H9 (cell line): ENCODE measurements at regions not wholly inside any gene's neighbourhood (a gene's known extent, or its start where the extent isn't known, plus 50 kb on each side); places are given as distances from the start of the nearest gene placed in this dataset.

Source experiments
- DNase-seq: peaks from one replicate; pipeline ENCODE4 v3.0.0-alpha.2; 2017
- H2AFZ ChIP-seq: one replicate; pipeline ENCODE4 v1.6.1; 2013; ENCODE audit warnings: mild to moderate bottlenecking, low read length, control low read depth, moderate library complexity
- H2AK5ac ChIP-seq: 2 replicates; pipeline ENCODE4 v1.6.1; 2013; ENCODE audit warnings: low read length, control low read depth, mixed read lengths; ENCODE audit not compliant: insufficient read length
- H2BK120ac ChIP-seq: one replicate; pipeline ENCODE4 v1.6.1; 2013; ENCODE audit warnings: low read depth, mild to moderate bottlenecking, low read length, control low read depth, inconsistent platforms; ENCODE audit not compliant: poor library complexity, severe bottlenecking
- H2BK12ac ChIP-seq: 2 replicates; pipeline ENCODE4 v1.6.1; 2013; ENCODE audit warnings: low read length, control low read depth, mixed read lengths, low read depth; ENCODE audit not compliant: insufficient read length
- H2BK15ac ChIP-seq: 2 replicates; pipeline ENCODE4 v1.6.1; 2013; ENCODE audit warnings: low read depth, low read length, control low read depth
- H2BK20ac ChIP-seq: one replicate; pipeline ENCODE4 v1.6.1; 2013; ENCODE audit warnings: low read depth, mild to moderate bottlenecking, low read length, control low read depth, inconsistent platforms; ENCODE audit not compliant: poor library complexity, severe bottlenecking
- H2BK5ac ChIP-seq: 2 replicates; pipeline ENCODE4 v1.6.1; 2013; ENCODE audit warnings: low read length, control low read depth, mixed read lengths; ENCODE audit not compliant: insufficient read length
- H3K14ac ChIP-seq: 2 replicates; pipeline ENCODE4 v1.6.1; 2013; ENCODE audit warnings: low read length, control low read depth; ENCODE audit not compliant: insufficient read depth
- H3K18ac ChIP-seq: 2 replicates; pipeline ENCODE4 v1.6.1; 2013; ENCODE audit warnings: low read depth, mild to moderate bottlenecking, mixed read lengths, low read length, control low read depth; ENCODE audit not compliant: insufficient read length
- H3K23ac ChIP-seq: 2 replicates; pipeline ENCODE4 v1.6.1; 2013; ENCODE audit warnings: low read length, control low read depth, mixed read lengths, low read depth; ENCODE audit not compliant: insufficient read length
- H3K23me2 ChIP-seq: 2 replicates; pipeline ENCODE4 v1.6.1; 2013; ENCODE audit warnings: low read depth, mild to moderate bottlenecking, mixed read lengths, low read length, control low read depth; ENCODE audit not compliant: insufficient read length, poor library complexity, severe bottlenecking
- H3K27ac ChIP-seq: 2 replicates; pipeline ENCODE4 v1.5.1; 2013; ENCODE audit warnings: low read length, control low read depth, mixed read lengths, low read depth; ENCODE audit not compliant: insufficient read length
- H3K27me3 ChIP-seq: 2 replicates; pipeline ENCODE4 v1.6.1; 2013; ENCODE audit warnings: low read length, control low read depth, inconsistent platforms; ENCODE audit not compliant: insufficient read depth
- H3K4ac ChIP-seq: 2 replicates; pipeline ENCODE4 v1.6.1; 2013; ENCODE audit warnings: low read depth, mild to moderate bottlenecking, control low read depth, inconsistent platforms, low read length, moderate library complexity
- H3K4me1 ChIP-seq: 2 replicates; pipeline ENCODE4 v1.6.1; 2013; ENCODE audit warnings: low read length, control low read depth, inconsistent platforms; ENCODE audit not compliant: insufficient read depth
- H3K4me2 ChIP-seq: 2 replicates; pipeline ENCODE4 v1.6.1; 2013; ENCODE audit warnings: low read length, control low read depth, mixed read lengths; ENCODE audit not compliant: insufficient read length, insufficient read depth
- H3K56ac ChIP-seq: 2 replicates; pipeline ENCODE4 v1.6.1; 2013; ENCODE audit warnings: low read depth, mild to moderate bottlenecking, mixed read lengths, low read length, control low read depth; ENCODE audit not compliant: insufficient read length
- H3K79me1 ChIP-seq: 2 replicates; pipeline ENCODE4 v1.6.1; 2013; ENCODE audit warnings: low read depth, mild to moderate bottlenecking, moderate library complexity, low read length, control low read depth, inconsistent platforms; ENCODE audit not compliant: insufficient read depth, poor library complexity, severe bottlenecking
- H3K79me2 ChIP-seq: 2 replicates; pipeline ENCODE4 v1.6.1; 2013; ENCODE audit warnings: low read length, control low read depth, inconsistent platforms; ENCODE audit not compliant: insufficient read depth
- H3K9ac ChIP-seq: 2 replicates; pipeline ENCODE4 v1.6.1; 2013; ENCODE audit warnings: low read length, control low read depth, mixed read lengths; ENCODE audit not compliant: insufficient read length; ENCODE audit errors: extremely low read depth
- H3K9me3 ChIP-seq: one replicate; pipeline ENCODE4 v1.6.1; 2013; ENCODE audit warnings: low read depth, low read length, inconsistent platforms; ENCODE audit not compliant: control insufficient read depth
- H3T11ph ChIP-seq: one replicate; pipeline ENCODE4 v1.6.1; 2013; ENCODE audit warnings: mild to moderate bottlenecking, low read length, control low read depth, inconsistent platforms
- H4K20me1 ChIP-seq: one replicate; pipeline ENCODE4 v1.6.1; 2013; ENCODE audit not compliant: control insufficient read depth, insufficient read length, insufficient read depth
- H4K5ac ChIP-seq: 2 replicates; pipeline ENCODE4 v1.6.1; 2013; ENCODE audit warnings: low read depth, mild to moderate bottlenecking, mixed read lengths, low read length, control low read depth; ENCODE audit not compliant: insufficient read length
- H4K8ac ChIP-seq: replicated peaks from 2 replicates; pipeline ENCODE4 v1.6.1; 2013; ENCODE audit warnings: low read length, control low read depth, mixed read lengths, low read depth; ENCODE audit not compliant: insufficient read length
- H4K91ac ChIP-seq: 2 replicates; pipeline ENCODE4 v1.6.1; 2013; ENCODE audit warnings: low read depth, mild to moderate bottlenecking, moderate library complexity, mixed read lengths, low read length, control low read depth; ENCODE audit not compliant: insufficient read length
- H3K27ac Mint-ChIP-seq, 3 experiments: 2 replicates in 2 of 3; 3 replicates in 1 of 3; pipeline ENCODE4 v1.8.0; 2020 to 2021; ENCODE audit warnings: mixed read lengths in 3 of 3, mild to moderate bottlenecking in 1 of 3, moderate library complexity in 1 of 3
- H3K27me3 Mint-ChIP-seq: 2 replicates; pipeline ENCODE4 v1.8.0; 2021; ENCODE audit warnings: low read depth, mild to moderate bottlenecking, moderate library complexity, mixed read lengths
- H3K36me3 Mint-ChIP-seq, 3 experiments: 2 replicates in 2 of 3; 3 replicates in 1 of 3; pipeline ENCODE4 v1.8.0; 2020 to 2021; ENCODE audit warnings: low read depth in 3 of 3, mixed read lengths in 3 of 3; ENCODE audit not compliant: insufficient read depth in 1 of 3
- H3K4me1 Mint-ChIP-seq, 2 experiments: 2 replicates each; pipeline ENCODE4 v1.8.0; 2020; ENCODE audit warnings: mixed read lengths in 2 of 2
- H3K4me3 Mint-ChIP-seq, 2 experiments: 2 replicates in 1 of 2; 3 replicates in 1 of 2; pipeline ENCODE4 v1.8.0; 2020 to 2021; ENCODE audit warnings: mild to moderate bottlenecking in 2 of 2, mixed read lengths in 2 of 2, moderate library complexity in 1 of 2
- H3K9me3 Mint-ChIP-seq, 2 experiments: 2 replicates in 1 of 2; 3 replicates in 1 of 2; pipeline ENCODE4 v1.8.0; 2020; ENCODE audit warnings: mild to moderate bottlenecking in 2 of 2, mixed read lengths in 2 of 2, moderate library complexity in 1 of 2
- WGBS: extraction: QIAGEN DNeasy Blood & Tissue Kit; methylation state at CpG from one replicate; pipeline ENCODE4 v1.1.7; 2013; ENCODE audit warnings: missing lambda C conversion rate, low lambda C conversion rate, mixed read lengths; ENCODE audit not compliant: insufficient read length; ENCODE audit errors: extremely low coverage; 5-methylcytosine and 5-hydroxymethylcytosine counted together
- TF ChIP-seq, protein P1 (sequence below): fragments of 200-600 bp; sonication (generic); conservative IDR thresholded peaks from 3 replicates; pipeline ENCODE4 v1.8.0; 2021; ENCODE audit warnings: antibody characterized with exemption, mild to moderate bottlenecking

GRCh38 chr3:96017556-96017955 lies 796.8 kb upstream of the EPHA6 start:
- H3K4me1 Mint-ChIP-seq: no peaks in the 10 kb centered on the region
- no peak overlapping the region for H3K56ac ChIP-seq
- no peak overlapping the region for H3K4me2 ChIP-seq
- no peak overlapping the region for H2BK12ac ChIP-seq
- H3K23me2 ChIP-seq: no peaks in the 10 kb centered on the region
- H2BK5ac ChIP-seq: no peak overlapping the region
- H3K23ac ChIP-seq: no peak overlapping the region
- no peaks in the 10 kb centered on the region for H3K9me3 Mint-ChIP-seq
- H2BK20ac ChIP-seq: no peak overlapping the region
- no peaks in the 10 kb centered on the region for H4K20me1 ChIP-seq
- no peaks in the 10 kb centered on the region for H3K79me2 ChIP-seq
- H3K27ac ChIP-seq: no peak overlapping the region
- no peaks in the 10 kb centered on the region for H3K4me1 ChIP-seq
- no peak overlapping the region for H4K5ac ChIP-seq
- H2AK5ac ChIP-seq: no peak overlapping the region
- no peaks in the 10 kb centered on the region for H3K9me3 ChIP-seq
- no peaks in the 10 kb centered on the region for H3K36me3 Mint-ChIP-seq
- H3K27me3 ChIP-seq: no peaks in the 10 kb centered on the region
- no peak overlapping the region for H4K91ac ChIP-seq
- H3K14ac ChIP-seq: no peak overlapping the region
- no peak overlapping the region for H3K4ac ChIP-seq
- no peak overlapping the region for H3K4me3 Mint-ChIP-seq
- no peak overlapping the region for H2AFZ ChIP-seq
- H2BK15ac ChIP-seq: no peak overlapping the region
- H2BK120ac ChIP-seq: no peak overlapping the region
- no peak for DNase-seq
- no peak overlapping the region for H3K27ac Mint-ChIP-seq
- TF ChIP-seq, protein P1, sequence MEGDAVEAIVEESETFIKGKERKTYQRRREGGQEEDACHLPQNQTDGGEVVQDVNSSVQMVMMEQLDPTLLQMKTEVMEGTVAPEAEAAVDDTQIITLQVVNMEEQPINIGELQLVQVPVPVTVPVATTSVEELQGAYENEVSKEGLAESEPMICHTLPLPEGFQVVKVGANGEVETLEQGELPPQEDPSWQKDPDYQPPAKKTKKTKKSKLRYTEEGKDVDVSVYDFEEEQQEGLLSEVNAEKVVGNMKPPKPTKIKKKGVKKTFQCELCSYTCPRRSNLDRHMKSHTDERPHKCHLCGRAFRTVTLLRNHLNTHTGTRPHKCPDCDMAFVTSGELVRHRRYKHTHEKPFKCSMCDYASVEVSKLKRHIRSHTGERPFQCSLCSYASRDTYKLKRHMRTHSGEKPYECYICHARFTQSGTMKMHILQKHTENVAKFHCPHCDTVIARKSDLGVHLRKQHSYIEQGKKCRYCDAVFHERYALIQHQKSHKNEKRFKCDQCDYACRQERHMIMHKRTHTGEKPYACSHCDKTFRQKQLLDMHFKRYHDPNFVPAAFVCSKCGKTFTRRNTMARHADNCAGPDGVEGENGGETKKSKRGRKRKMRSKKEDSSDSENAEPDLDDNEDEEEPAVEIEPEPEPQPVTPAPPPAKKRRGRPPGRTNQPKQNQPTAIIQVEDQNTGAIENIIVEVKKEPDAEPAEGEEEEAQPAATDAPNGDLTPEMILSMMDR: no peak
- no peak overlapping the region for H3K18ac ChIP-seq
- no peak overlapping the region for H4K8ac ChIP-seq
- H3K79me1 ChIP-seq: no peaks in the 10 kb centered on the region
- WGBS: no CpG with 5 or more reads among the region's 3 CpGs
- no peaks in the 10 kb centered on the region for H3K27me3 Mint-ChIP-seq
- H3K9ac ChIP-seq: no peak overlapping the region
- H3T11ph ChIP-seq: no peak overlapping the region
